HG02571 (cell line): ENCODE measurements at regions not wholly inside any gene's neighbourhood (a gene's known extent, or its start where the extent isn't known, plus 50 kb on each side); places are given as distances from the start of the nearest gene placed in this dataset.
"Not testable (repeated sequence)": the region's sequence is repeated elsewhere in the genome, so short reads cannot be mapped to it uniquely, and the experiment has no call there.

Source experiments
- ATAC-seq: cut with Tn5 transposase; IDR thresholded peaks from one replicate; pipeline ENCODE4 v1.9.1; 2021; ENCODE audit warnings: mild to moderate bottlenecking, moderate library complexity; ENCODE audit not compliant: unreplicated experiment

GRCh38 chr14:85172290-85172689 is 357.7 kb upstream of the FLRT2 start:
- ATAC-seq = no peak

GRCh38 chr14:85172889-85173477 is 357.0 kb upstream of the FLRT2 start:
- no peak for ATAC-seq

DNA sequence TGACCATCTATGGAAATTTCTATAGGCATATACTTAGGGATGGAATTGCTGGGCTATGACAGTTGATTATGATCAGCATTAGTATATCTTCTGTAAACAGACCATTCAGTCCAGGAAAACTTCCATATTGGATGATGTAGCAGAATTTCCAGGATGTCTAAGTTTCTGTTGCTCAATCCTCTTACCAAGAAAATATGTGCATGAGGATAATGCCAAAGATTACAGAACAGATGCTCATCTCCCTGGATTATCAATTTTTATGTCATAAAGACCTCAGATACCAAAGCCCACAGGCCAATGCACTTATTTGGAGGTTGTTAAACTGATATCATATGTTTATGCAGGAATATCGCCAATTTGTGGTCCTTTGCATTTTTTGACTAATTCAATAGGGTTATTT is 354.4 kb upstream of the FLRT2 start:
- no peak for ATAC-seq

- ATAC-seq = no peak
Observed at GRCh38 chr14:85178864-85179263, 351.1 kb upstream of the FLRT2 start.

- ATAC-seq = no peak
Observed at GRCh38 chr14:85180876-85181275, 349.1 kb upstream of the FLRT2 start.

DNA sequence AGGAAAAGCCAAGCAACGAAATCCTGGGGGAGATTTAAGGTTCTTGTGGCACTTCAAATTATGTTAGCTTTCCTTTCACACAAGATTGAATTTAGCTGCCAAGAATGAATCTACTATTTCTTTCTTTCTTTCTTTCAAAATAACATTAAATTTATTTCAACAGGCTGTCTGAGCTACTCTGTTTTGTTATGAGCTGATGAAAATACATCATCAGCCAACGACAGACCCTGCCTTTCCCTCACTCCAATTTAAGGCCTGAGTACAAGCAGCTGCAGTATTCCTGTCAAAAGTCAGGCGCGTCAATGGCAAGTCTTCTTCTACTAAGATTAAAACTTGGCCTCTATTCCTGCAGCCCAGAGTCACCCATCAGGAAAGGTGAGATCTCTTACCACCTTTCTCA is 347.7 kb upstream of the FLRT2 start:
- no peak for ATAC-seq

DNA sequence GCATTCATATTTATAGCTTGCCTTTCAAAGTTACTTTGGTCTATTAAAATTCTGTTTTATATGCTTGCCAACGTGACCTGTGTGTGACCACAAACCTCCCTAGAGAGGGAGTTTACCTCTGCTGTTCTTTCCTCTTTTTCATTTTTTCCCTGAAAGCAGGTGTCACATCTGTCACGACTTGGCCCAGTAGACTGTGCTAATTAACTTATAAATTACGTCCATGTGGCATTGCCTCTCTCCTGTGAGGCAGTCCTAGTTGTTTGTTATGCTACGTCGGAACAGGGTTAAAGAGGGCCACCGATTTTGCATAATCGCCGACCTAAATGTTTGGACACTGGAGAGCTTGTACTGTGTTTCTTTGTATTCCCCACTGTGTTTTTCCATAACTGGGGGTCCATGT is 343.9 kb upstream of the FLRT2 start:
- no peak for ATAC-seq

- ATAC-seq = no peak
Observed at GRCh38 chr14:85187521-85187920, 342.4 kb upstream of the FLRT2 start.

GRCh38 chr14:85188836-85189235 is 341.1 kb upstream of the FLRT2 start:
- ATAC-seq = no peak

GRCh38 chr14:85189253-85189652 is 340.7 kb upstream of the FLRT2 start:
- not testable (repeated sequence) for ATAC-seq

DNA sequence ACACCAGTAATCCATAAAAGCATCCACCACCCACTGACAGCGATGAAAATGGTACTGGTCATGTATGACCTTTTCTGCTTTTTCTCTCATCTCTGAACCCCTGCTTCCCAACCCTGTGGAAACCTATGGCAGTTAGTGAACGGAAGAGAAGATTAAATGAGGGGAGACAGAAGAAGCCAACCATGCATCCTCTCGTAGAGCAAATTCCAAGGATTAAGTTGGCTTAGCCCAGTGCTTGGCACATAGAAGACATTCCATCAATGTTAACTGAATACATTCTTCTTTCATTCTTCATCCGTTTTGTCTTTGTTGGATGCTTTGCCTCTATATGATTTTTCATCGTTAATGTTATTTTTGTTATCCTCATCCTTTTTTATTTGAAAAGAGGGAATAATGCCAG is 339.7 kb upstream of the FLRT2 start:
- ATAC-seq = no peak

DNA sequence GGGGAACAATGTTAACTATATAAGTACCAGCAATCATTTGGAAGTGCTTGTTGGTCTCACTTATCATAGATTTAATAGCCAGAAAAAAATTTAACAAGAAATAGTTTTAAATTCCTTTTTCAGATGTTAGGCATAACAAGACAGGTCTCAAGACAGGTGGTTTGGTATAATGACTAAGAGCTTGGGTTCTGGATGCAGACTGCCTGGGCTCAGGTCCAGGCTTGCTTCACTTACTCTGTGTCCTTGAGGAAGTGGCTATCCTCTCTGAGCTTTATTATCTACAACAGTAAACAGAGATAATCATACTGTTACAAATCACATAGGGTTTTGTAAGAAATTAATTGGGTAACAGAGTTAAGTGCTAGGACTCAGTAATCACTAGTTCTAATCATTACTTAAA is 338.0 kb upstream of the FLRT2 start:
- no peak for ATAC-seq

DNA sequence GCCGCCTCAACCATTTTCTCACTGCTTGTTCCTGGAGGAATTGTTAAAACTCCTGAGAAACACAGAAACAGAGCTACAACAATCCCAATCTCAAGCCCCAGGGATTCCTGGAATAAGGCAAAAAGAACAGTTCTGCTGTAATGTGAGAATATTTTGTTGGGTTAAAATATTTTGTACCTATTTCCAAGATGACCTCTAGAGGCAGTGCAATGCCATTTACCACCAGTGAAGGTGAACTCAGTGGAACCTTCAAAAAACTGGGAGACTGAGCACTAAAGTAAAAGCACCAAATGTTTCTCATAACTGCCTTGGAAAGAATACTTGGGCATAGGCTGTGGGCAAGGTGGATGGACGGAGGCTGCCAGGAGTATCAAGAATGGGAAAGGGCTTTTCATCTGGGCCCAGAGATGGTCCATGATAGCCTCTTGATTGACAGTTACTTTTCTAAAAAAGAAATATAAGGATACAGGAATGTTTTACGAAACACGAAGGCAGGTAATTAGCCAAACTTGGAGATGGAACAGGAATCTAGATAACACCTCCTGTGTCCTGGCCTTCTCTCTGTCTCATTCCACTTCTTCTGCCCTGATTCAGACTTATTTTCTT is 334.0 kb upstream of the FLRT2 start:
- ATAC-seq = no peak

DNA sequence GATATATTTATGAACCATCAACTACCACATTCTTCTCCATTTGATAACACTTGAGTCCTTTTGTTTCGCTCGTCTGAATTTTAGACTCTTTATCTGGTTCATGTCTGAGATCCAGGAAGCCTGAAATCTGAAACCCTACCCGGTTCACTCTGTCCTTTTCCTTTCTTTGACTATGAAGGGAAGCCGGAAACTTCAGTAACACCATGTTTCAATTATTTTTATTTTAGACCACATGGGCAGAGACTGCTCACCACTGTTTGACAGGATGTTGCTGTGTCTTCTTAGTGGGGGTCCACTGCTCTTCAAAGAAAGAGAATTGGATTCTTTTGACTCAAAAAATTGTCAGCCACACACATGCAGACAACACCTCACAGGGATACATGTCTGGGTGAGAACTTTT is 331.9 kb upstream of the FLRT2 start:
- ATAC-seq = no peak

- ATAC-seq = no peak
Observed at GRCh38 chr14:85205875-85206274, 324.1 kb upstream of the FLRT2 start.

DNA sequence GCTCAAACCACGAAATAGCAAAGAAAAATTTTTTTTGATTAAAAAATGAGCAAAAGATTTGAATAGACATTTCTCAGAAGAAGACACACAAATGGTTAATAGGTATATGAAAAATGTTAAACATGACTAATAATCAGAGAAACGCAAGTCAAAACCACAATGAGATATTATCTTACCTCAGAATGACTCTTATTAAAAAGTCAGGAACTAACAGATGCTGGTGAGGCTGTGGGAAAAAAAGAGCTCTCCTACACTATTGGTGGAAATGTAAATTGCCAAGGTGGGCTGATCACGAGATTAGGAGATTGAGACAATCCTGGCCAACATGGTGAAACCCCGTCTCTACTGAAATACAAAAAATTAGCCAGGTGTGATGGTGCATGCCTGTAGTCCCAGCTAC is 315.5 kb upstream of the FLRT2 start:
- no peak for ATAC-seq

DNA sequence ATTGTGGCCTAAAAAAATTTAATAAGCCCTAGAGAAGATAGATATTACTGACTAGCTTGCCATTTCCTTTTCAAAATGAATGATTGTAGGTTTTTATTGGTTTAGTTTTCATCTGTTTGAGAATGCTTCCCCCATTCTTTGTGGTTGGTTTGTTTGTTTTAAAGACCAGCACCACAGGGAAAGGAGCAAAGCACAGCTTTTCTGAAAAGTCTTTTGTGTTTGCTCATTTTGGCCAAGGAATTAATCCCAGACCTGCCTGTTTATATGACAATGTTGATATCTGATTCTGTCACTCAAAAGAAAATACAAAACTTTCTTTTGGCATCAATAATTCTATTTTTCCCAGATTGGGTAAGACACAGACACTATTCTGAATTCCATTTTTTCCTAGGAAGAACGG is 312.5 kb upstream of the FLRT2 start:
- no peak for ATAC-seq

DNA sequence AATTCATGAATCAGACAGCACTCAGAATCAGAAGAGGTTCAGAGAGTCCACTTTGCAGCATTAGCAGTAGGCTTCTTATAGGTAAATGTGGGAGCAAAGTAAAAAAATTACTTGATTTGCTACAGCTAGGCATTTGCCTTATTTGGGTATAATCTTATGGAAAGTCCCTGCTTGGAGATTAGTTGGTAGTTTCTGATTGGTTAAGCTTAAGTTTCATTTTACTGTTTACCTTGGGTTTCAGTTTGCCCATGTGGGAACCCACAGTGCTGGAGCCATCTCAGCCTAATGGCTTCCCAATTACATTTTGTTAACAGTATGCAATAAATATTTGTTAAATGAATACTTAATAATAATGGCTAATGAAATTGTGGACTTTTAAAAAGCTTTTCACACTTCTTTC is 311.0 kb upstream of the FLRT2 start:
- ATAC-seq = no peak

DNA sequence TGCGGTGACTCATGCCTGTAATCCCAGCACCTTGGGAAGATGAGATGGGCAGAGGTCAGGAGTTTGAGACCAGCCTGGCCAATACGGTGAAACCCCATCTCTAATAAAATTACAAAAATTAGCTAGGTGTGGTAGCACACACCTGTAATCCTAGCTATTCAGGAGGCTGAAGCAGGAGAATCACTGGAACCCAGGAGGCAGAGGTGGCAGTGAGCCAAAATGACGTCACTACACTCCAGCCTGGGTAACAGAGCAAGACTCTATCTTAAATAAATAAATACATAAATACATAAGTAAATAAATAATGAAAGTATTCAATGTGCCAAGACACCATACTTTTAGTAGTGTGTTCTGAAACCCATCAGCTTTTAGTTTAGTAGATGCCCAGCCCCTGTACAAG is 308.1 kb upstream of the FLRT2 start:
- no peak for ATAC-seq

DNA sequence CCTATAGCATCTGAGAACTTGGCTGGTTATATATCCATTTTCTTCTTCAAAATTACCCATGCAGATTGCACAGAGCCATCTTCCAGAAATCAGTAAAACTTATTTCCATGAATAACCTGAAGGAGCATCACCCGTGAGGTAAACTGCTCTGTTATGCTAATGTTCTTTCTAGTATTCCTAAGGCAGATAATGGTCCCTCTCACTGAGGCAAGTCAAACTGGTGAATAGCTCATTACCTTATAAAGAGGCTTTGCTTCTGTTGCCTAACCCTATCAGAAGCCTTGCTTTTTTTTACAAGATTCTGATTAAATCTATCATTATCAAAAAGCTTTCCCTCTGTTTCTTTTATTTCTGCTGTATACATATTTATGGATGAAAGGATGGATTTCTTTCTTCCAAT is 307.6 kb upstream of the FLRT2 start:
- no peak for ATAC-seq

DNA sequence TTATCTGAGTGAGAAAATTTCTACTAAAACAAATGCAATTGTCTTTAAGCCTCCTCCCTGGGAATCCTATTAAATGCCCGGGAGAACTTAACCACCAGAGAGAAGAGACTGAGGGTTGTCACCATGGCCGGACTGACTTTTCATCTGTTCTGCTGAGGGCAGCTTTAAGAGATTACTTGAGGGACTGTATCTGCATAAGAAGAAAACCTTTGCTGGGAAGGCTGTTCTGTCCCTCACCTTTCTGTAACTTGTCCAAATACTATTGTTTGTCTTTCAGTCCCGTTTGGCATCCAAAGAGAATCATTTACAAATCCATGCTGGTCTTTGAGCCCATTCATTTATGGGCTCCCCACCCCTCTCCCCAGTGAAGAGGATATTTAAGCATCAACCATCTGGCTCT is 306.3 kb upstream of the FLRT2 start:
- ATAC-seq = no peak

DNA sequence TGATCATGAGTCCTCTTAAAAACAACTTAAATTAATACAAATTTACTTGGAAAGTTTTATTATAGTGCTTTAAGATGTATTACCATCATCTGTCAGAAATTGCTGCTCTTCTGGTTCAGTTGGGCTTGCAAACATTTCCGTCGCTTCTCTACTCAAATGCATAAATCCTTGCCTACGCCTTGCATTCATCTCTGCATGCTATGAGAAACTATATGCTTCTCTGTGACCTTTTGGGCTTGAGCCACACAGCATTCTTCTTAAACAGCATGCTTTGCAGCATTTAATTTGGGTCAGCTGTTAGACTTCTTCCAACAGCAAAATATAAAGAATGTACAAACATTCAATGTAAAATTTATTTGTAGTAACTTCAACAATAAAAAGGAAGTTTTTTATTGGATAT is 305.7 kb upstream of the FLRT2 start:
- no peak for ATAC-seq

DNA sequence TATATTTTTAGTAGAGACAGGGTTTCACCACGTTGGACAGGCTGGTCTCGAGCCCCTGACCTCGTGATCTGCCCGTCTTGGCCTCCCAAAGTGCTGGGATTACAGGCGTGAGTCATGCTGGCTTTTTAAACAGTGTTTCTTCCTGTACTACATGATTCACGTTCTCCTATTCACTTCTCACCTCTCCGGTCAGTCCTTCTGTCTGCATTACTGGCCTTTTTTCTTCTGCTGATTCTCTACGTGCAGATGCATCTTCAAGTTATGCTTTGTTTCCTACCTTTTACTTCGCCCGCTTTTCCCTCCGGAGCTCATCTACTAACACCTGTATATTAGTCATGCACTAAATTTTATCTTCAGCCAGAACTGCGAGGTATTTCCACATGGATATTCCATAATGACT is 296.2 kb upstream of the FLRT2 start:
- no peak for ATAC-seq
